GM21619 (cell line): ENCODE measurements at regions not wholly inside any gene's neighbourhood (a gene's known extent, or its start where the extent isn't known, plus 50 kb on each side); places are given as distances from the start of the nearest gene placed in this dataset.

ENCODE experiments used
- ATAC-seq: cut with Tn5 transposase; IDR thresholded peaks from one replicate; pipeline ENCODE4 v1.9.1; 2021; ENCODE audit not compliant: unreplicated experiment

- ATAC-seq, result no peak
Measured at GRCh38 chr1:232556351-232556750, 73.6 kb downstream of the SIPA1L2 start.

- ATAC-seq, result no peak
Measured at GRCh38 chr1:232555494-232556210, 74.3 kb downstream of the SIPA1L2 start.

- no peak for ATAC-seq
Measured at GRCh38 chr1:232554409-232554808, 75.5 kb downstream of the SIPA1L2 start.

GRCh38 chr1:232553809-232554208, 76.1 kb downstream of the SIPA1L2 start:
- no peak for ATAC-seq

- no peak for ATAC-seq
Measured at GRCh38 chr1:232553050-232553754, 76.7 kb downstream of the SIPA1L2 start.

- ATAC-seq, result no peak
Measured at GRCh38 chr1:232551386-232551785, 78.5 kb downstream of the SIPA1L2 start.

- ATAC-seq, result no peak
Measured at GRCh38 chr1:232550007-232550406, 79.9 kb downstream of the SIPA1L2 start.

GRCh38 chr1:232548691-232549090, 81.2 kb downstream of the SIPA1L2 start:
- no peak for ATAC-seq

- no peak for ATAC-seq
Measured at GRCh38 chr1:232547938-232548484, 81.9 kb downstream of the SIPA1L2 start.

GRCh38 chr1:232542633-232543593, 87.0 kb downstream of the SIPA1L2 start:
- no peak for ATAC-seq

GRCh38 chr1:232538943-232539302, 91.0 kb downstream of the SIPA1L2 start:
- ATAC-seq, result no peak

- ATAC-seq, result no peak
Measured at GRCh38 chr1:232538224-232538942, 91.5 kb downstream of the SIPA1L2 start.

GRCh38 chr1:232534552-232535517, 95.1 kb downstream of the SIPA1L2 start:
- no peak for ATAC-seq

GRCh38 chr1:232533328-232533727, 96.6 kb downstream of the SIPA1L2 start:
- ATAC-seq, result no peak

- no peak for ATAC-seq
Measured at GRCh38 chr1:232532901-232533300, 97.0 kb downstream of the SIPA1L2 start.

GRCh38 chr1:232531291-232531690, 98.6 kb downstream of the SIPA1L2 start:
- ATAC-seq, result no peak

GRCh38 chr1:232529747-232530146, 100.2 kb downstream of the SIPA1L2 start:
- ATAC-seq, result no peak

- ATAC-seq, result no peak
Measured at GRCh38 chr1:232528472-232529089, 101.4 kb downstream of the SIPA1L2 start.

GRCh38 chr1:232524056-232524455, 105.9 kb downstream of the SIPA1L2 start:
- no peak for ATAC-seq
